ENCODE measurements at regions not wholly inside any gene's neighbourhood (a gene's known extent, or its start where the extent isn't known, plus 50 kb on each side); places are given as distances from the start of the nearest gene placed in this dataset.

DNA sequence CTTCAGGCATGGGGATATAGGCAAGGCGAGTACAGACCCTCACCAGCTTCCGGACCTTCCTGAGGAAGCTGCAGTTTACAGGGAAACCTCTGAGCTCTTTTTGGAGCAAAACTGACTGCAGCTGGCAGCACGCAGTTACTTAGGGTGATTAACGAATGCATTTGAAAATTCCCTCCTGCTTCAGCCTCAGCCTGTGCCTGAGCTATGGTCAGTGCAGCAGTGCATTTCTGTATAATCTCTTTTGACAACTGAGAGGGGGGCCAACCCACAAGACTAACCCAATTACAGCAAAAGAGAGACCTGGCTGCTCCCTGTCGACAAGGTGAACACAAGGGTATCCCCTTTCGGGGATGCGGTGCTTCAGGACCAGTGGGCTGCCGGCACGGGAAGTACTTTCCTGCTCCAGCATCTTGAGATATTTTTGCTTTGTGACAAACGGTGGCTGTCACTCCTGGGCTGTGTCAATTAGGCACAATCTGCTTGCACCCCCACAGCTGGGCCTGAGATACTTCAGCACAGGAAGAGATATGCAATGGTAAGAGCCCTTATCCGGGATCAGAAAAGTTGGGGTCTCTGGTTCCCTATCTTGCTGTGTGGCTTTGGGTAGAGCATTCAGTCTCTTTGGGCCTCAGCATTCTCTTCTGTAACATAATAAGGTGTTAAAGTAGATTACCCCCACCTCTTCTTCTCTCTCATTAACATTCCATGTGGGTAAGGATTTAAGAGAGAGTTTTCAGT is 141.0 kb downstream of the TMEM17 start:
- H3K36me3 Mint-ChIP-seq = no peaks in the 10 kb centered on the region
- H3K27ac Mint-ChIP-seq = no peak overlapping the region
- H3K9me3 Mint-ChIP-seq = peaks cover 2% of the 10 kb centered on the region
- no peaks in the 10 kb centered on the region for H3K27me3 Mint-ChIP-seq
- no peak for DNase-seq
- H3K4me1 Mint-ChIP-seq = peaks cover 4% of the 10 kb centered on the region
- H3K4me3 Mint-ChIP-seq = no peak overlapping the region

- Mint-ChIP-seq H3K27me3 (no peaks in the 10 kb centered on the region), H3K4me3 (no peak overlapping the region), H3K36me3 (no peaks in the 10 kb centered on the region), H3K9me3 (peaks cover 2% of the 10 kb centered on the region), H3K4me1 (no peaks in the 10 kb centered on the region), H3K27ac (no peak overlapping the region)
- DNase-seq = no peak
Observed at GRCh38 chr2:62363166-62363565, 142.8 kb downstream of the TMEM17 start.

GRCh38 chr2:62362561-62362960 is 143.4 kb downstream of the TMEM17 start:
- H3K4me3 Mint-ChIP-seq = no peak overlapping the region
- H3K27me3 Mint-ChIP-seq = no peaks in the 10 kb centered on the region
- no peaks in the 10 kb centered on the region for H3K36me3 Mint-ChIP-seq
- H3K9me3 Mint-ChIP-seq = peaks cover 2% of the 10 kb centered on the region
- no peak overlapping the region for H3K27ac Mint-ChIP-seq
- DNase-seq = no peak
- no peaks in the 10 kb centered on the region for H3K4me1 Mint-ChIP-seq

DNA sequence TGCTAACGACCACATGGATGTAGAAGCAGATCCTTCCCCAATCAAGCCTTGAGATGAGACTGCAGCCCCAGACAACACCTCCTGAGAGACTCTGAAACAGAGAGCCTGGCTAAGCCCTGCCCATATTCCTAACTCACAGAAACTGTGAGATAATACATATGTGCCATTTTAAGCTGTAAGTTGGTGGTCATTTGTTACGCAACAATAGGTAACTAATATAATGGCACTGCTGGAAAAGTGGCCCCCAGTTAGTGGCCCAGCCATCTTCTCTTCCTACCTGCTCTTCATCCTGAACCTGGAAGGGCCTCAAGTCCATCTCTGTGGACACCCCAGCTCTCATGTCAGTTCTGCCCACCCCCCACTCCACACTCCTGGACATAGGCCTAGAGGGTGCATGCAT is 144.0 kb downstream of the TMEM17 start:
- Mint-ChIP-seq H3K27ac (no peak overlapping the region), H3K36me3 (no peaks in the 10 kb centered on the region), H3K4me1 (no peaks in the 10 kb centered on the region), H3K4me3 (no peak overlapping the region), H3K27me3 (no peaks in the 10 kb centered on the region), H3K9me3 (peaks cover 2% of the 10 kb centered on the region)
- no peak for DNase-seq

GRCh38 chr2:62354771-62355561 is 151.0 kb downstream of the TMEM17 start:
- no peaks in the 10 kb centered on the region for H3K4me1 Mint-ChIP-seq
- no peaks in the 10 kb centered on the region for H3K27me3 Mint-ChIP-seq
- no peak overlapping the region for H3K27ac Mint-ChIP-seq
- H3K9me3 Mint-ChIP-seq = peaks cover 13% of the 10 kb centered on the region
- H3K36me3 Mint-ChIP-seq = peaks cover 3% of the 10 kb centered on the region
- DNase-seq = no peak
- no peak overlapping the region for H3K4me3 Mint-ChIP-seq

DNA sequence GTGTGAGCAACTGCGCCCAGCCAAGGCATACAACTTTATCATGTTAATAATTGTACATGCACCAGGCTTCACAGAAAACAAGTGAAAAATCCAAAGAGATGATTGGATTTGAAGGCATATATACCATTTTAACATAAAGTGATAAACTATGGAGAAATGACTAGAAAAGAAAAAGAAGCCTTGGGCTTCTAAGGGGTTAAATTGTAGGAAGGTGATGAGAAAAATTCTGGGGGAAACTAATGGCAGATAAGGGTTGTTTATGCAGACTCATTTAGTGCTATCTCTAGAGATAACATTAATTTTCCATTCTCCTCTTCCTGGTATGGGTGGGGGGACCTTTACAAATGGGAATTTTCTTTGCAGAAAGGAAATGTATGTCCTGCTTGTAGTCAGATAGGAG is 154.0 kb downstream of the TMEM17 start:
- Mint-ChIP-seq H3K36me3 (peaks cover 3% of the 10 kb centered on the region), H3K27me3 (no peaks in the 10 kb centered on the region), H3K9me3 (peaks cover 13% of the 10 kb centered on the region), H3K4me1 (peaks cover 7% of the 10 kb centered on the region), H3K27ac (no peak overlapping the region), H3K4me3 (no peak overlapping the region)
- no peak for DNase-seq

DNA sequence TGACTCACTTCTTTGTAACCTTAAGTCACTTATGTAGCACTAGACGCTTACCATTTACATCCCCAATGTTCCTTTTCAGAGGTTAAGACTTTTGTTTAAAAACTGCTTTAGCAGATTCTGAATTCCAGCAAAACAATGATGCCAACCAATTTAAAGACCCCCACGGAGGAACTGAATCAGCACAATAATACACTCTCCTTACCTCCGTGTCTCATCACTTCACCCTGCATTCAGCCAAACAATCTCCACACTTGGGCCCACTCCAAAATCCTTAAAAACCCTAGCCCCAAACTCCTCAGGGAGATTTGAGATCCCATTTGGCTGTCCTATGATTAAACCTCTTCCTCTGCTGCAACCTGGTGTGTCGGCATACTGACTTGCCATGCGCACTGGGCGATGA is 153.9 kb downstream of the B3GNT2 start:
- Mint-ChIP-seq H3K9me3 (peaks cover 13% of the 10 kb centered on the region), H3K27me3 (no peaks in the 10 kb centered on the region), H3K27ac (no peak overlapping the region), H3K4me3 (no peak overlapping the region), H3K4me1 (peaks cover 7% of the 10 kb centered on the region), H3K36me3 (peaks cover 3% of the 10 kb centered on the region)
- no peak for DNase-seq

DNA sequence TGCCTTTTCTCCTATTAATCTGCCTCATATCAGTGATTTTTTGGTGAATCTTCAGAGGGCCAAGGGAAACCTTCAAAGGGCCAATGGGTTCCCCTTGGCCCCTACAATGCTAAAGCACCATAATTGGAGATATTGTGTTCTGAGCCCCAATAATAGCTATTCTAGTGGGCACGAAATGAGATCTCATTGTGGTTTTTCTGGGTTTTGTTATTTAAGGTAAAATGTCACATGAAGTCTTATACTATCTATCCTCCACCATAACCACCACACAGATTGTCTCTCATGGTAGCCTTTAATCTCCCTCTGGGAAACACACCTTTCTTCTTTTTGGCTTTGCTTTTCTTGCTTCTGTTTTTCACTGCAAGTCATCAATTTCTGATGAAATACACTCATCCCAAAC is 152.8 kb downstream of the B3GNT2 start:
- H3K36me3 Mint-ChIP-seq = peaks cover 3% of the 10 kb centered on the region

DNA sequence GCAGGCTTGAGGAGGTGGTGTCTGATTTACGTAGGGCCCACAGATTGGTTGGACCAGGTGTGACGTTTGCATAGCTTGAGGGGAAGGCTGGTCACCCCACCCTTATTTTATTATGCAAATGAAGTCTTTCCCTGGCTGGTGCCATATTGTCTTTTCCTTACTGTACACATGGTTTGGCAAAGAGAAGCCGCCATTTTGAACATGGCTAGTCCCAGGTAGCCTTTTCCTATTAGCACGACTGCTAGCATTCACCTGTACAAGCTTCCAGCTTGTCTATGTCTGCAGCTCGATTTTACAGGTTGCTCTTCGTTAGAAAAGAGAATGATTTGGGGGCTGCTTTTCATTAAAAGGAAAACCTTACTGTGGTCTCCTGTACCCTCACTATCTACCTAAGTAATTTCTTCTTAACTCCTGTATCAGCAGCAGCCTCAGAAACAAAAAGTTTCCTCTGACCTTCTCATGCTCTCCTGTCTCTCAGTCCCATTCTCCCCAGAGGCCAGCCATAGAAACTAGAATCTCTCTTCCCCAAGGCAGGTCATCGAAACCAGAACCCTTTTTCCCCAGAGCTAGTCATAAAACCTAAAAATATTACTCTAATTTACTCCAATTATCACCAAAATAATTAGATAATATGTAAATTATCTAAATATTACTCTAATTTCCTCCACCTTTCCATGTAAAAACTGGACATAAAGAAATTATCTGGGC is 151.8 kb downstream of the B3GNT2 start:
- no peak overlapping the region for H3K4me3 Mint-ChIP-seq
- no peak overlapping the region for H3K27ac Mint-ChIP-seq
- no peak for DNase-seq
- H3K36me3 Mint-ChIP-seq = peaks cover 3% of the 10 kb centered on the region
- peaks cover 10% of the 10 kb centered on the region for H3K9me3 Mint-ChIP-seq
- peaks cover 7% of the 10 kb centered on the region for H3K4me1 Mint-ChIP-seq
- H3K27me3 Mint-ChIP-seq = no peaks in the 10 kb centered on the region

More for the DNA sequence above, 152.8 kb downstream of the B3GNT2 start:
- H3K4me1 Mint-ChIP-seq = peaks cover 7% of the 10 kb centered on the region
- H3K4me3 Mint-ChIP-seq = no peak overlapping the region
- H3K27me3 Mint-ChIP-seq = no peaks in the 10 kb centered on the region
- no peak for DNase-seq
- no peak overlapping the region for H3K27ac Mint-ChIP-seq
- peaks cover 13% of the 10 kb centered on the region for H3K9me3 Mint-ChIP-seq

GRCh38 chr2:62344472-62344871 is 148.6 kb downstream of the B3GNT2 start:
- Mint-ChIP-seq H3K36me3 (no peaks in the 10 kb centered on the region), H3K9me3 (no peaks in the 10 kb centered on the region), H3K27ac (no peak overlapping the region), H3K4me1 (peaks cover 7% of the 10 kb centered on the region), H3K27me3 (no peaks in the 10 kb centered on the region), H3K4me3 (no peak overlapping the region)
- no peak for DNase-seq

DNA sequence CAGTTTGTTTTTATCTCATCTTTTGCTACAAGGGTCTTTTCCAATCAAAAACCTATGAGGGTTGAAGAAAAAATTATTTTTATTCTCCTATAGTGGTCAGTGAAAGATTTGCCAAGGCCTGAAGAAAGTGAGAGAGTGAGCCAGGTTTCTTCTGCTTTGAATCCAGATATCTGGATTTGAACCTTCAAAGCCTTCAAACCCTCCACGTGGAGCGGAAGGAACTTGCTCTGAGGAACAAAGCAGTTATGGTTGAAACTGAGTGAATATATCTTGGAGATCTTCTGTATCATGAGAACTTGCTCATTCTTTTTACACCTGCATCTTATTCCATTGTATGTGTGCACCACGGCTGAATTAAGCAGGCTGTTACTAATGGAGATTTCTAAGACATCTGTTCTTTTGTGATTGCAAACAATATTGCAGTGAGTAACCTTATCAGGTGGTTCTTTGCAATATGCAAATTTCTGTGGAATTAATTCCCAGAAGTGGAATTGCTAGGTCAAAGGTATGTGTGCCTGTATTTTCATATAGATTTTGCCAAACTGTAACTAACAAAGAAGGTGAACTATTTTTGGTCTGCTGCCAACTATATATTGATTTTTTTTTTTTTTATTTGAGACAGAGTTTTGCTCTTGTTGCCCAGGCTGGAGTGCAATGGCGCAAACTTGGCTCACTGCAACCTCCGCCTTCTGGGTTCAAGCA is 147.9 kb downstream of the B3GNT2 start:
- Mint-ChIP-seq H3K36me3 (no peaks in the 10 kb centered on the region), H3K4me3 (no peak overlapping the region), H3K4me1 (peaks cover 2% of the 10 kb centered on the region), H3K27ac (no peak overlapping the region), H3K27me3 (no peaks in the 10 kb centered on the region), H3K9me3 (no peaks in the 10 kb centered on the region)
- DNase-seq = no peak

- H3K4me3 Mint-ChIP-seq = no peak overlapping the region
- no peak overlapping the region for H3K27ac Mint-ChIP-seq
- no peaks in the 10 kb centered on the region for H3K4me1 Mint-ChIP-seq
- H3K27me3 Mint-ChIP-seq = no peaks in the 10 kb centered on the region
- no peaks in the 10 kb centered on the region for H3K9me3 Mint-ChIP-seq
- H3K36me3 Mint-ChIP-seq = no peaks in the 10 kb centered on the region
- no peak for DNase-seq
Observed at GRCh38 chr2:62343206-62343605, 147.3 kb downstream of the B3GNT2 start.

GRCh38 chr2:62340994-62341484 is 145.1 kb downstream of the B3GNT2 start:
- Mint-ChIP-seq H3K4me3 (no peak overlapping the region), H3K4me1 (no peaks in the 10 kb centered on the region), H3K27ac (no peak overlapping the region), H3K9me3 (no peaks in the 10 kb centered on the region), H3K27me3 (no peaks in the 10 kb centered on the region), H3K36me3 (no peaks in the 10 kb centered on the region)
- DNase-seq = no peak

- Mint-ChIP-seq H3K9me3 (no peaks in the 10 kb centered on the region), H3K4me1 (peaks cover 2% of the 10 kb centered on the region), H3K4me3 (no peak overlapping the region), H3K27ac (no peak overlapping the region), H3K27me3 (no peaks in the 10 kb centered on the region), H3K36me3 (no peaks in the 10 kb centered on the region)
- DNase-seq = no peak
Observed at GRCh38 chr2:62339837-62340236, 143.9 kb downstream of the B3GNT2 start.

DNA sequence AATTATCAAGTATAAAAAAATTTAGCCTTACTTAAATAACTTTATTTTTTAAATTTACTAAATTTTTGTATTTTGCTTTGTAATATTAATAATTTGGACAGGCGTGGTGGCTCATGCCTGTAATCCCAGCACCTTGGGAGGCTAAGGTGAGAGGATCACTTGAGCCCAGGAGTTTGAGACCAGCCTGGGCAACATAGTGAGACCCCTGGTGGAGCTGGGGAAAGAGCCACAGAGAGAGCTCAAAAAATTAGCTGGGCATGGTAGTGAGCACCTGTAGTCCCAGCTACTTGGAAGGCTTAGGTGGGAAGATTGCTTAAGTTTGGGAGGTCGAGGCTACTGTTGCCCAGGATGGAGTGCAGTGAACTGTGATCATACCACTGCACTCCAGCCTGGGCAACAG is 143.5 kb downstream of the B3GNT2 start:
- H3K4me1 Mint-ChIP-seq = peaks cover 6% of the 10 kb centered on the region
- no peak overlapping the region for H3K4me3 Mint-ChIP-seq
- DNase-seq = no peak
- no peaks in the 10 kb centered on the region for H3K36me3 Mint-ChIP-seq
- H3K27me3 Mint-ChIP-seq = no peaks in the 10 kb centered on the region
- H3K9me3 Mint-ChIP-seq = no peaks in the 10 kb centered on the region
- H3K27ac Mint-ChIP-seq = no peak overlapping the region

All from activated naive CD8-positive, alpha-beta T cell treated with anti-CD3 and anti-CD28 coated beads for 36 hours (primary cell).